SH-SY5Y (cell line): ENCODE measurements at regions not wholly inside any gene's neighbourhood (a gene's known extent, or its start where the extent isn't known, plus 50 kb on each side); places are given as distances from the start of the nearest gene placed in this dataset.

Source experiments
- GATA2 ChIP-seq: IDR thresholded peaks from 2 replicates; pipeline ENCODE4 v1.6.1; 2011; ENCODE audit warnings: mild to moderate bottlenecking, low read depth, low read length
- GATA3 ChIP-seq: IDR thresholded peaks from 2 replicates; pipeline ENCODE4 v1.6.1; 2011; ENCODE audit warnings: low read depth, mild to moderate bottlenecking, low read length, moderate library complexity

- TF ChIP-seq GATA2 (no peak), GATA3 (no peak)
Measured at GRCh38 chr16:50476486-50477255, 71.5 kb upstream of the NKD1 start.

- TF ChIP-seq GATA3 (no peak), GATA2 (no peak)
Measured at GRCh38 chr16:50475170-50475569, 73.0 kb upstream of the NKD1 start.

GRCh38 chr16:50474138-50474537 lies 74.1 kb upstream of the NKD1 start:
- TF ChIP-seq GATA3 (no peak), GATA2 (peak; percentile 39)

GRCh38 chr16:50473356-50473945 lies 74.7 kb upstream of the NKD1 start:
- TF ChIP-seq GATA2 (no peak), GATA3 (no peak)

- TF ChIP-seq GATA3: no peak
- TF ChIP-seq GATA2: no peak
Measured at GRCh38 chr16:50472472-50472871, 75.7 kb upstream of the NKD1 start.

GRCh38 chr16:50470687-50471086 lies 77.5 kb upstream of the NKD1 start:
- no peak for TF ChIP-seq GATA3
- TF ChIP-seq GATA2: no peak

- TF ChIP-seq GATA2 (no peak), GATA3 (no peak)
Measured at GRCh38 chr16:50469744-50470321, 78.4 kb upstream of the NKD1 start.

- TF ChIP-seq GATA3 (no peak), GATA2 (no peak)
Measured at GRCh38 chr16:50469121-50469743, 79.0 kb upstream of the NKD1 start.

- TF ChIP-seq GATA2: no peak
- no peak for TF ChIP-seq GATA3
Measured at GRCh38 chr16:50468749-50469078, 79.5 kb upstream of the NKD1 start.

GRCh38 chr16:50467943-50468748 lies 80.0 kb upstream of the NKD1 start:
- TF ChIP-seq GATA3: no peak
- 0 out of 2 replicates have a peak, but pooled peaks have one; percentile 4 for TF ChIP-seq GATA2

- TF ChIP-seq GATA3: no peak
- no peak for TF ChIP-seq GATA2
Measured at GRCh38 chr16:50467559-50467942, 80.6 kb upstream of the NKD1 start.

- TF ChIP-seq GATA3 (no peak), GATA2 (no peak)
Measured at GRCh38 chr16:50466170-50466569, 82.0 kb upstream of the NKD1 start.

- no peak for TF ChIP-seq GATA3
- no peak for TF ChIP-seq GATA2
Measured at GRCh38 chr16:50464325-50465290, 83.6 kb upstream of the NKD1 start.
